Breast epithelium (tissue), 4 donors: ENCODE measurements at regions not wholly inside any gene's neighbourhood (a gene's known extent, or its start where the extent isn't known, plus 50 kb on each side); places are given as distances from the start of the nearest gene placed in this dataset.

ENCODE experiments used
- DNase-seq, 2 donors: peaks; one replicate each; pipeline ENCODE4 v3.0.0-alpha.2; 2019; ENCODE audit warnings: low spot score in 2 of 2
- H3K27ac ChIP-seq, 2 donors: fragments of 200-600 bp; sonication (generic) in 1 of 2; one replicate each; pipeline ENCODE4 v1.5.1; 2016 to 2019; ENCODE audit warnings: mild to moderate bottlenecking in 1 of 2
- H3K27me3 ChIP-seq, 2 donors: fragments of 200-600 bp; sonication (generic) in 1 of 2; one replicate each; pipeline versions ENCODE4 v1.5.1 to v1.6.0; 2017 to 2019; ENCODE audit warnings: control low read depth in 1 of 2, mild to moderate bottlenecking in 1 of 2
- H3K36me3 ChIP-seq: fragments of 200-600 bp; one replicate; pipeline ENCODE4 v1.5.1; 2019
- H3K4me1 ChIP-seq, 2 donors: fragments of 200-600 bp; sonication (generic); one replicate each; pipeline ENCODE4 v1.5.1; 2016 to 2019; ENCODE audit warnings: control low read depth in 1 of 2
- H3K4me3 ChIP-seq, 3 donors: fragments of 200-600 bp; sonication (generic); 1 replicate in 2 of 3; 2 replicates in 1 of 3; pipeline ENCODE4 v1.5.1; 2016 to 2019; ENCODE audit warnings: mild to moderate bottlenecking in 3 of 3, moderate library complexity in 2 of 3
- H3K9me3 ChIP-seq, 2 donors: fragments of 200-600 bp; sonication (generic) in 1 of 2; one replicate each; pipeline ENCODE4 v1.5.1; 2016 to 2019; ENCODE audit warnings: control low read depth in 1 of 2
- POLR2A ChIP-seq: fragments of 450-650 bp; IDR thresholded peaks from one replicate; pipeline ENCODE4 v1.6.1; 2016; ENCODE audit warnings: antibody characterized with exemption, mild to moderate bottlenecking, moderate library complexity
- POLR2AphosphoS5 ChIP-seq, 3 donors: sonication (generic); formaldehyde crosslinking; IDR thresholded peaks; one replicate each; pipeline ENCODE4 v1.6.1; 2017; ENCODE audit warnings: antibody characterized with exemption in 3 of 3
- intact Hi-C: fragments of 100-400 bp; cut with DNase I; formaldehyde crosslinking; loops from one replicate; pipeline ENCODE4 v1.15.1; 2023; ENCODE audit warnings: low total_unique reads
- TF ChIP-seq, protein P1 (sequence below), 3 donors: fragments of 450-650 bp; IDR thresholded peaks; one replicate each; pipeline ENCODE4 v1.5.1; 2016 to 2017; ENCODE audit warnings: antibody characterized with exemption in 3 of 3, mild to moderate bottlenecking in 3 of 3, moderate library complexity in 3 of 3

DNA sequence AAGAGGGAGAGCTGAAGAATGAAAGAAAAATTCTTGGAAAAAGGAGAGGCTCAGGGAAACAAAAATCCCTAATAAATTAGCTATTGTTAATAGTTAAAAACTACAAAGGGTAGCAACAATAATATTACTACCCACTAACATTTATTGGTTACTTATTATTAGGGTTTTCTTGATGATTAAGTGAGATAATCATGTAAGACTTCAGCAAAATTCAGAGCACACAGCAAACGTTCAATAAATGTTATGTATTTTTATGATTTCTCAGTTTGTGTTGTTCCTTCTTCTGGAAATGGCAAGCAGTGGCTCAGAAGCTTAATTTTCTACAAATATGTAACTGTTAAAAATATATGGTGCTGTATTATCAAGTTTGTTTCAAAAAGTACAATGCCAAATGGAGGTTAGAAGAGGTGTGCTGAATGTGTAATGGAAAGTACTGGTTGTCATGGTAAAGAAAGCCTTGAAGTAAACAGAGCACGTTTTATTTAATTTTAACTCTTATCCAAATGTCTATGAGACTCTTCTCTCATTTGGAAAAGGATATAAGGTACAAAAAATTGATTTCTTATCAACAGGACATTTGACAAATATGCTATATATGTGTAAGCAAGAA is 226.0 kb upstream of the ATP10B start:
- Histone ChIP-seq H3K4me3 (no peak overlapping the region), H3K9me3 (no peaks in the 10 kb centered on the region), H3K4me1 (no peaks in the 10 kb centered on the region), H3K27ac (no peak overlapping the region), H3K27me3 (no peaks in the 10 kb centered on the region), H3K36me3 (no peaks in the 10 kb centered on the region)
- intact Hi-C loops: no loop called here
- no peak for DNase-seq
- no peak for TF ChIP-seq POLR2A
- TF ChIP-seq, protein P1, sequence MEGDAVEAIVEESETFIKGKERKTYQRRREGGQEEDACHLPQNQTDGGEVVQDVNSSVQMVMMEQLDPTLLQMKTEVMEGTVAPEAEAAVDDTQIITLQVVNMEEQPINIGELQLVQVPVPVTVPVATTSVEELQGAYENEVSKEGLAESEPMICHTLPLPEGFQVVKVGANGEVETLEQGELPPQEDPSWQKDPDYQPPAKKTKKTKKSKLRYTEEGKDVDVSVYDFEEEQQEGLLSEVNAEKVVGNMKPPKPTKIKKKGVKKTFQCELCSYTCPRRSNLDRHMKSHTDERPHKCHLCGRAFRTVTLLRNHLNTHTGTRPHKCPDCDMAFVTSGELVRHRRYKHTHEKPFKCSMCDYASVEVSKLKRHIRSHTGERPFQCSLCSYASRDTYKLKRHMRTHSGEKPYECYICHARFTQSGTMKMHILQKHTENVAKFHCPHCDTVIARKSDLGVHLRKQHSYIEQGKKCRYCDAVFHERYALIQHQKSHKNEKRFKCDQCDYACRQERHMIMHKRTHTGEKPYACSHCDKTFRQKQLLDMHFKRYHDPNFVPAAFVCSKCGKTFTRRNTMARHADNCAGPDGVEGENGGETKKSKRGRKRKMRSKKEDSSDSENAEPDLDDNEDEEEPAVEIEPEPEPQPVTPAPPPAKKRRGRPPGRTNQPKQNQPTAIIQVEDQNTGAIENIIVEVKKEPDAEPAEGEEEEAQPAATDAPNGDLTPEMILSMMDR (IDR thresholded peaks at IDR 0.05): no peak
- TF ChIP-seq POLR2AphosphoS5 (IDR thresholded peaks at IDR 0.05): no peak

DNA sequence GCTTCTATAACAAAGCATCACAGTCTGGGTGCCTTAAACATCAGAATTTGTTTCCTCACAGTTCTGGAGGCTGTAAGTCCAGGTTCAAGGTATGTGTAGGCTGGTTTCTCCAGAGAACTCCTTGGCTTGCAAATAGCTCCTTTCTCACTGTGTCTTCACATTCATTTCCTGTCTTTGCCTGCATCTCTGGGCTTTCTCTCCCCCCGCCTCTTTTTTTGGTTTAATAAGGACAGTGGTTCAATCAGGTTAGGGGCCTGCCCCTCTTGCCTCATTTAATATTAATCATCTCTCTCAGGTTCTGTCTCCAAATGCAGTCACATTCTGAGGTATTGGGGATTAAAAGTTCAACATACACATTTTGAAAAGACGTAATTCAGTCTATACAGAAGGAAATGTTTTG is 225.5 kb upstream of the ATP10B start:
- DNase-seq: no peak
- Histone ChIP-seq H3K9me3 (no peaks in the 10 kb centered on the region), H3K27ac (no peak overlapping the region), H3K36me3 (no peaks in the 10 kb centered on the region), H3K4me3 (no peak overlapping the region), H3K27me3 (no peaks in the 10 kb centered on the region), H3K4me1 (no peaks in the 10 kb centered on the region)
- TF ChIP-seq, protein P1 (IDR thresholded peaks at IDR 0.05): no peak
- TF ChIP-seq POLR2AphosphoS5 (IDR thresholded peaks at IDR 0.05) (no peak), POLR2A (no peak)
- intact Hi-C loops: no loop called here

DNA sequence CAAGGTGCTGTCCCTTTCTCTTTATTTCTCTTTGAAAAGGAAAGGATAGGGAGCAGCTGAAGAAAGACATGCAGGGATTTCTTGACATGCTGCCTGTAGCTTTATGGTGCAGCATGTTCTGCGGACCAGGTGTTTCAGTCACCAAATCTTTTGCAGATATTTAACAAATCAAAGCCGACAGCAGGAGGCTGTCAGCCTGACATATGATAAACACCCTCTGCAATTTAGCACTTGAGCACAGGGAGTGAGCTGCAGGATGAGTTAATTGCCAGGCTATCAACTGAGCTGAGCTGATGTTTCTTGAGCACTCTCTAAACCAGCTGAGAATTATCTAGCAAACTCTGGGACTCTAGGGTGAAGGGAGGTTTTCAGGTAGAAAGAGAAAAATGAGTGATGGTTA is 212.8 kb upstream of the ATP10B start:
- TF ChIP-seq POLR2AphosphoS5 (IDR thresholded peaks at IDR 0.05) (no peak), POLR2A (no peak)
- TF ChIP-seq, protein P1 (IDR thresholded peaks at IDR 0.05): no peak
- intact Hi-C loops: no loop called here
- no peak overlapping the region for H3K27ac ChIP-seq
- no peaks in the 10 kb centered on the region for H3K9me3 ChIP-seq
- no peaks in the 10 kb centered on the region for H3K36me3 ChIP-seq
- no peaks in the 10 kb centered on the region for H3K27me3 ChIP-seq
- no peak for DNase-seq
- no peaks in the 10 kb centered on the region for H3K4me1 ChIP-seq
- H3K4me3 ChIP-seq: no peak overlapping the region

DNA sequence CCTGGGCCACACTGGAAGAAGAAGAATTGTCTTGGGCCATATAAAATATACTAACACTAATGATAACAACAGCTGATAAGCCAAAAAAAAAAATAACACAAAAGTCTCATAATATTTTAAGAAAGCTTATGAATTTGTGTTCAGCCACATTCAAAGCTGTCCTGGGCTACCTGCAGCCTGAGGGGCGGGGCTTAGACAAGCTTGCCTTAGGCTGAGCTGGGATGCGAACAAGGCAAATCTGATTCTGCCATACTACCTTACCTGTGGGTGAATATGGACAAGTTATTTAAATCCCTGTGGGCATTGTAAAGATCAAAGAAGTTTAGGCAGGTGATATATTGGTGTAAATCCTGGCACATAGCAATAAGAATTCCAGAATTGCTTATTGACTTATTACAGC is 212.3 kb upstream of the ATP10B start:
- TF ChIP-seq POLR2AphosphoS5 (IDR thresholded peaks at IDR 0.05) (no peak), POLR2A (no peak)
- TF ChIP-seq, protein P1 (IDR thresholded peaks at IDR 0.05): no peak
- Histone ChIP-seq H3K4me3 (no peak overlapping the region), H3K36me3 (no peaks in the 10 kb centered on the region), H3K4me1 (no peaks in the 10 kb centered on the region), H3K9me3 (no peaks in the 10 kb centered on the region), H3K27ac (no peak overlapping the region), H3K27me3 (no peaks in the 10 kb centered on the region)
- no peak for DNase-seq
- intact Hi-C loops: no loop called here

DNA sequence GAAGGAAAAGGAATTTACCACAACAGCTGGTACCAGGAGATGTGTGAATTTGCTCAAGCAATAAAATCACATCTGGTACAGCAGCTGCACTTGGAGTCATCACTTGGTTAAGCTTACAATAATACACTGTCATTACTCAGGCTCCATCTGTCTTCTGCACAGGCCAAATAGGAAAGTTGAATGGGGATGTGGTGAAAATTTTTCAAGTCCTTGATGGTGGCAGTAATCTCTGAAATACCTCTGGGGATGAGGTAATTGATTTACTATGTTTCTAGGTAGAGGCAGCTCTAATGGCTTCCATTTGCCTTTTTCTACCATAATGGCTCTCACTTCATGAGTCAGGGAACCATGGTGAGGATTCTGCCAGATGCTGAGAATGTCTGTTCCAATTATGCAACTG is 206.8 kb upstream of the ATP10B start:
- DNase-seq: no peak
- no peak overlapping the region for H3K4me3 ChIP-seq
- no peaks in the 10 kb centered on the region for H3K9me3 ChIP-seq
- H3K36me3 ChIP-seq: no peaks in the 10 kb centered on the region
- no peak overlapping the region for H3K27ac ChIP-seq
- H3K27me3 ChIP-seq: no peaks in the 10 kb centered on the region
- no peak for TF ChIP-seq POLR2AphosphoS5 (IDR thresholded peaks at IDR 0.05)
- no peak for TF ChIP-seq POLR2A
- TF ChIP-seq, protein P1 (IDR thresholded peaks at IDR 0.05): no peak
- intact Hi-C loops: no loop called here
- no peaks in the 10 kb centered on the region for H3K4me1 ChIP-seq
